GM12874 (cell line): ENCODE measurements at regions not wholly inside any gene's neighbourhood (a gene's known extent, or its start where the extent isn't known, plus 50 kb on each side); places are given as distances from the start of the nearest gene placed in this dataset.

Source experiments
- TF ChIP-seq, protein P1 (sequence below): IDR thresholded peaks from 2 replicates; pipeline ENCODE4 v1.5.1; 2011; ENCODE audit warnings: low read depth, mild to moderate bottlenecking, control low read depth, low read length, moderate library complexity; ENCODE audit not compliant: insufficient read depth

DNA sequence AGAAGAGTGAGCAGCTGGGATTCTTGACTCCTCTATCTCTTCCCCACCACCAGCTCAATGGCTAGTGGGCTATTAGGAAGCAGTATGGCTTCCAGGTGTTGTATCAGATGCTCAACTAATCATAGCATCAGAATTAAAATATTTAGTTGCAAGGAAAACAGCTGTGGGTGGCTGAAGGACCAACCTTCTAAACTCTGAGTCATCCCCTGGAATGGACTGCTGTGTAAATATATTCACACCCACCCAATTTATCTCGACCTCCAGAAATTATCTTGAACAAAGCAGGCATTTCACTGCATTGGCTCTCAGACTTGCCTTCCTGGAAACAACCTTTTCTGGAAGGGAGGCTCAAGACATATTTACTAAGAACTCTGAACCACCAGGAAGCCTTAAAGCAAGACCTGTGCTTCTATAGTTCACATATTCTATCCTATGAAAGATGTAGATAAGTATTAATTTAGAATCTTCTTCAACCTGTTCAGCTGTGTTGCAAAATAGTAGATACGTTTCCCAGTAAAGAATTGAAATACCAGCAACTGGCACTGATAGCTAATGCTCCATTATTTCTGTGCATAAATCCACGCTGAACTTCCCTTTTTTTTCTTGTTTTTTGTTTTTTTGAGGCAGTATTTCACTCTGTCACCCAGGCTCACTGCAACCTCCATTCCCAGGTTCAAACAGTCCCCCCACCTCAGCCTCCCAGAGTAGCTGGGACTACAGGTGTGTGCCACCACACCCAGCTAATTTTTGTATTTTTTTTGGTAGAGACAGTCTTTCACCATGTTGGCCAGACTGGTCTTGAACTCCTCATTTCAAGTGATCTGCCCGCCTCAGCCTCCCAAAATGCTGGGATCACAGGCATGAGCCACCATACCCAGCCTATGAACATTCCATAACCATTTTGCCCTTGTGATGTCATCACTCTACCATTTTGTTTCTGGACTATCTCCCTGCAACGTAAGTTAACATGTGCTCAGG, 56.9 kb upstream of the CD2AP start:
- TF ChIP-seq, protein P1, sequence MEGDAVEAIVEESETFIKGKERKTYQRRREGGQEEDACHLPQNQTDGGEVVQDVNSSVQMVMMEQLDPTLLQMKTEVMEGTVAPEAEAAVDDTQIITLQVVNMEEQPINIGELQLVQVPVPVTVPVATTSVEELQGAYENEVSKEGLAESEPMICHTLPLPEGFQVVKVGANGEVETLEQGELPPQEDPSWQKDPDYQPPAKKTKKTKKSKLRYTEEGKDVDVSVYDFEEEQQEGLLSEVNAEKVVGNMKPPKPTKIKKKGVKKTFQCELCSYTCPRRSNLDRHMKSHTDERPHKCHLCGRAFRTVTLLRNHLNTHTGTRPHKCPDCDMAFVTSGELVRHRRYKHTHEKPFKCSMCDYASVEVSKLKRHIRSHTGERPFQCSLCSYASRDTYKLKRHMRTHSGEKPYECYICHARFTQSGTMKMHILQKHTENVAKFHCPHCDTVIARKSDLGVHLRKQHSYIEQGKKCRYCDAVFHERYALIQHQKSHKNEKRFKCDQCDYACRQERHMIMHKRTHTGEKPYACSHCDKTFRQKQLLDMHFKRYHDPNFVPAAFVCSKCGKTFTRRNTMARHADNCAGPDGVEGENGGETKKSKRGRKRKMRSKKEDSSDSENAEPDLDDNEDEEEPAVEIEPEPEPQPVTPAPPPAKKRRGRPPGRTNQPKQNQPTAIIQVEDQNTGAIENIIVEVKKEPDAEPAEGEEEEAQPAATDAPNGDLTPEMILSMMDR: no peak

DNA sequence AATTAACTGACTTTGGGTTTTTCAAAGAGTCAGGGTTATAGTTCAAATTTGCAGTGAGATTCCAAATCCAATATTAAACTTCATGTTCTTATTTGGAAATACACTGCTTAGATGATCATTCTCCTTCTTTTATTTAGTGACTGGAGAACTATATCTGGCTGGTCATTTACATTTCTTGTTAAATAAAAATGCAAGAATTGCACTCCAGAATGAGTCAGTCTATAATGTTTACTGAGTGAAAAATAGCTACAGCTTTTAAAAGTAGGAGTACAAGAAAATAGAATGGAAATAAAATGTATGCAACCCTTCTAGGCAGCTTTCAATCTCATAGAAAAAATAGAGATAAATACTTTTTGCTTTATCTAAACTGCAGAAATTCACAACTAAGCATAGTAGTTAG, 54.5 kb upstream of the CD2AP start:
- TF ChIP-seq, protein P1: no peak

DNA sequence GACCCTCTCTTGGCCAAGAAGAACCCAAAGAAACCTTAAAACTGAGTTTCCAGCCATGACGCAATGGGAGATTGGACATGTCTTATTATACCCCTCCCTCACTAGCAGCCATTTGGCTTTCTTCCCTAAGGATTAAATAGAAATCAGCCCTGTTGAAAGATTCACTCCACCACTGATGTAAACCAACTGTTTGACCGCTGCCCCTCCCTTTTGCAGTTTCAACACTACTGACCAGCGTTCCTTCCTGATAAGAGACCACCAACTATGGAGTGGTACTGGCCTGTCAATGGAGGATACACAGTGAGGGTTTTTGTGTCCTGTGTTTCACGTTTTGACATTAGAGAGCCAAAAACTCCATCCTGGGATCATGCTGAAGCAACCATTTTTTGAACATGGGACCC, 53.2 kb upstream of the CD2AP start:
- TF ChIP-seq, protein P1: no peak

DNA sequence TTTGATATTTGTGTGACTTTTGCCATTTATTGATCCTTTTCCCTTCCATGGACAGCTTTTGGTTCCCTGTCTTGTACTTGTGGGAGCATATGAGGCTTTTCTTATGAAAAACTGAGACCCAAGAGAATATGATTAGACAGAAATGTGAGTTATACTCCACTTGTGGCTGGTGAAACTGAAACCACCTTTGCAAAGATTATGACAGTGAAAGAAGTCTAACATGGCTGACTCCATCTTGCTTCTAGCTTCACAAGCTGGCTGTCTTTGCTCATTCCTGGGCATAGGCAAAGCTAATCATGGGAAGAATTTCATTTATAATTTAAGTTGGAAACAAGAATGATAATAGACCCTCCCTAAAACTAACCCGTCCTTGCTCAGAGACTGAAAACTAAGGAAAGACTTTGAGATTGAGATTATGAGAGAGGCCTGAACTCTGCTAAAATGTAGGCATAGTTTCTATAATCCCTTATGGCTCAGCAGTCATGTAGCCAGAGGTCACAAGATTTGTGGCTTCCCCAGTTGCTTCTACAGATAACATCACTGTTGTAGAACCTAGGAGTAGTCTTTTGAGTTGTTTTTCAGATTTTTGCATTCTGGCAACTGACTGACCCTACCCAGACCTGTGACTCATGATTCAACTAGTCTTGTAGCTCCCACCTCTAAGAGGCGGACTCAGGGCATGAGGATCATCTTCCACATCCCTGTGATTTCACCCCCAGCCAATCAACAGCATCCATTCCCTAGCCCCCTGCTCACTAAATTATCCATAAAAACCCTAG, 50.9 kb upstream of the CD2AP start:
- TF ChIP-seq, protein P1: no peak

DNA sequence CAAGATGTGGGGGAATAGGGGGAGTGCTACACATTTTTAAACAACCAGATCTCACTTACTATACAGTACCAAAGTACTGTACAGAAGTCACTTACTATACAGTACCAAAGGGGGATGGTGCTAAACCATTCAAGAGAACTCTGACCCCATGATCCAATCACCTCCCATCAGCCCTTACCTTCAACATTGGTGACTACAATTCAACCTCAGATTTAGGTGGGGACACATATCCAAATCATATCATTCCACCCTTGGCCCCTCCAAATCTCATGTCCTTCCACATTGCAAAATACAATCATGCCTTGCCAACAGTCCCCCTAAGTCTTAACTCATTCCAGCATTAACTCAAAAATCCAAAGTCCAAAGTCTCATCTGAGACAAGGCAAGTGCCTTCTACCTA, 49.9 kb upstream of the CD2AP start:
- TF ChIP-seq, protein P1: no peak
